ENCODE measurements at regions not wholly inside any gene's neighbourhood (a gene's known extent, or its start where the extent isn't known, plus 50 kb on each side); places are given as distances from the start of the nearest gene placed in this dataset.

GRCh38 chr9:119986205-119986604 is 593.8 kb downstream of the CDK5RAP2 start:
- no peak for DNase-seq (ENCODE audit: low read depth)
- peak; percentile 18 for TF ChIP-seq CTCF (IDR thresholded peaks at IDR 0.05; ENCODE audit: insufficient read depth, low read length, poor library complexity, severe bottlenecking)
- Histone ChIP-seq H3K27me3 (ENCODE audit: control insufficient read depth, insufficient read depth, low read length) (no peaks in the 10 kb centered on the region), H3K4me3 (ENCODE audit: low read depth, low read length) (no peak overlapping the region), H3K36me3 (ENCODE audit: control insufficient read depth, insufficient read depth, low read length) (no peaks in the 10 kb centered on the region)

GRCh38 chr9:119974026-119974425 is 604.8 kb upstream of the BRINP1 start:
- no peak for TF ChIP-seq CTCF (IDR thresholded peaks at IDR 0.05; ENCODE audit: insufficient read depth, low read length, poor library complexity, severe bottlenecking)

GRCh38 chr9:119968836-119969707 is 599.8 kb upstream of the BRINP1 start:
- TF ChIP-seq CTCF (IDR thresholded peaks at IDR 0.05; ENCODE audit: insufficient read depth, low read length, poor library complexity, severe bottlenecking), result peak; percentile 96
- Histone ChIP-seq H3K27me3 (ENCODE audit: control insufficient read depth, insufficient read depth, low read length) (no peaks in the 10 kb centered on the region), H3K4me3 (ENCODE audit: low read depth, low read length) (no peak overlapping the region), H3K36me3 (ENCODE audit: control insufficient read depth, insufficient read depth, low read length) (no peaks in the 10 kb centered on the region)
- DNase-seq (ENCODE audit: low read depth), result peak; percentile 25

More at GRCh38 chr9:119974026-119974425, 604.8 kb upstream of the BRINP1 start:
- H3K4me3 ChIP-seq (ENCODE audit: low read depth, low read length), result no peak overlapping the region
- H3K27me3 ChIP-seq (ENCODE audit: control insufficient read depth, insufficient read depth, low read length), result no peaks in the 10 kb centered on the region
- no peak for DNase-seq (ENCODE audit: low read depth)
- no peaks in the 10 kb centered on the region for H3K36me3 ChIP-seq (ENCODE audit: control insufficient read depth, insufficient read depth, low read length)

- no peaks in the 10 kb centered on the region for H3K27me3 ChIP-seq (ENCODE audit: control insufficient read depth, insufficient read depth, low read length)
- H3K36me3 ChIP-seq (ENCODE audit: control insufficient read depth, insufficient read depth, low read length), result no peaks in the 10 kb centered on the region
- no peak for TF ChIP-seq CTCF (IDR thresholded peaks at IDR 0.05; ENCODE audit: insufficient read depth, low read length, poor library complexity, severe bottlenecking)
- no peak overlapping the region for H3K4me3 ChIP-seq (ENCODE audit: low read depth, low read length)
- no peak for DNase-seq (ENCODE audit: low read depth)
Observed at GRCh38 chr9:119967867-119968535, 598.8 kb upstream of the BRINP1 start.

GRCh38 chr9:119963798-119964372 is 594.6 kb upstream of the BRINP1 start:
- DNase-seq (ENCODE audit: low read depth), result peak; percentile 94
- no peaks in the 10 kb centered on the region for H3K27me3 ChIP-seq (ENCODE audit: control insufficient read depth, insufficient read depth, low read length)
- H3K4me3 ChIP-seq (ENCODE audit: low read depth, low read length), result no peak overlapping the region
- H3K36me3 ChIP-seq (ENCODE audit: control insufficient read depth, insufficient read depth, low read length), result no peaks in the 10 kb centered on the region
- TF ChIP-seq CTCF (IDR thresholded peaks at IDR 0.05; ENCODE audit: insufficient read depth, low read length, poor library complexity, severe bottlenecking), result no peak

Measured in kidney epithelial cell (primary cell).